Stomach (tissue), 8 donors: ENCODE measurements at regions not wholly inside any gene's neighbourhood (a gene's known extent, or its start where the extent isn't known, plus 50 kb on each side); places are given as distances from the start of the nearest gene placed in this dataset.

Experiments
- DNase-seq, 2 donors: peaks; one replicate each; pipeline versions ENCODE4 v3.0.0 to v3.0.0-alpha.2; 2013 to 2019
- H3K27ac ChIP-seq, 5 donors: fragments of 200-600 bp in 4 of 5; sonication (generic) in 4 of 5; one replicate each; pipeline ENCODE4 v1.5.1; 2013 to 2019; ENCODE audit warnings: mild to moderate bottlenecking in 1 of 5, moderate library complexity in 1 of 5
- H3K27me3 ChIP-seq, 3 donors: fragments of 200-600 bp; sonication (generic); one replicate each; pipeline ENCODE4 v1.5.1; 2017 to 2019; ENCODE audit warnings: mixed run types in 1 of 3
- H3K36me3 ChIP-seq, 4 donors: fragments of 200-600 bp; sonication (generic); 1 replicate in 3 of 4; 2 replicates in 1 of 4; pipeline ENCODE4 v1.5.1; 2016 to 2019
- H3K4me1 ChIP-seq, 4 donors: fragments of 200-600 bp; sonication (generic); one replicate each; pipeline ENCODE4 v1.5.1; 2016 to 2019
- H3K4me3 ChIP-seq, 4 donors: fragments of 200-600 bp; sonication (generic) in 3 of 4; one replicate each; pipeline ENCODE4 v1.5.1; 2016 to 2019; ENCODE audit warnings: mild to moderate bottlenecking in 1 of 4
- H3K9me3 ChIP-seq, 4 donors: fragments of 200-600 bp; sonication (generic); one replicate each; pipeline ENCODE4 v1.5.1; 2016 to 2019
- CTCF ChIP-seq, 7 experiments: fragments of 450-650 bp in 4 of 7; fragments of 200-600 bp in 3 of 7; sonication (generic) in 3 of 7; IDR thresholded peaks; one replicate each; pipeline ENCODE4 v1.5.1; 2016 to 2019; ENCODE audit warnings: antibody characterized with exemption in 7 of 7, control low read depth in 2 of 7, mild to moderate bottlenecking in 1 of 7
- EP300 ChIP-seq: sonication (generic); formaldehyde crosslinking; IDR thresholded peaks from one replicate; pipeline ENCODE4 v1.6.1; 2017; ENCODE audit warnings: antibody characterized with exemption
- POLR2A ChIP-seq, 4 donors: fragments of 450-650 bp; IDR thresholded peaks; one replicate each; pipeline ENCODE4 v1.6.1; 2016; ENCODE audit warnings: antibody characterized with exemption in 4 of 4, control low read depth in 2 of 4, mild to moderate bottlenecking in 1 of 4, moderate library complexity in 1 of 4
- POLR2AphosphoS5 ChIP-seq, 3 donors: sonication (generic); formaldehyde crosslinking; IDR thresholded peaks; one replicate each; pipeline ENCODE4 v1.6.1; 2016; ENCODE audit warnings: antibody characterized with exemption in 3 of 3
- WGBS, 5 donors: extraction: QIAGEN DNeasy Blood & Tissue Kit in 3 of 5; methylation state at CpG; one replicate each; pipeline versions ENCODE4 v1.1.5 to v1.1.7; 2013 to 2018; 5-methylcytosine and 5-hydroxymethylcytosine counted together
- intact Hi-C: fragments of 100-400 bp; cut with DNase I; formaldehyde crosslinking; loops from one replicate; pipeline ENCODE4 v1.15.1; 2023; ENCODE audit warnings: low total_unique reads
- donor health status: healthy with polysubstance abuse.
- donor health status: Bipolar disorder and iron deficiency.
- donor health status: healthy.

GRCh38 chr2:403682-404081 is 115.8 kb upstream of the ALKAL2 start:
- no peak for DNase-seq
- TF ChIP-seq POLR2AphosphoS5 (IDR thresholded peaks at IDR 0.05) (no peak), POLR2A (IDR thresholded peaks at IDR 0.05) (no peak), EP300 (no peak), CTCF (IDR thresholded peaks at IDR 0.05) (no peak)
- H3K4me1 ChIP-seq: no peaks in the 10 kb centered on the region
- H3K9me3 ChIP-seq: peaks cover 0 to 17% (median 14%) of the 10 kb centered on the region in 4 donors
- no peaks in the 10 kb centered on the region for H3K36me3 ChIP-seq
- no peak overlapping the region for H3K27ac ChIP-seq
- intact Hi-C loops: no loop called here
- no peak overlapping the region for H3K4me3 ChIP-seq
- no peaks in the 10 kb centered on the region for H3K27me3 ChIP-seq

- Histone ChIP-seq H3K27me3 (no peaks in the 10 kb centered on the region), H3K4me1 (no peaks in the 10 kb centered on the region), H3K9me3 (peaks cover 0 to 17% (median 14%) of the 10 kb centered on the region in 4 donors), H3K36me3 (no peaks in the 10 kb centered on the region), H3K4me3 (no peak overlapping the region), H3K27ac (no peak overlapping the region)
- 80 to 91% (median 86%) methylated on average over 2 to 3 of the region's 3 CpGs for WGBS, 5 donors
- intact Hi-C loops: no loop called here
- TF ChIP-seq POLR2A (IDR thresholded peaks at IDR 0.05) (no peak), EP300 (no peak), POLR2AphosphoS5 (IDR thresholded peaks at IDR 0.05) (no peak), CTCF (IDR thresholded peaks at IDR 0.05) (no peak)
- DNase-seq: no peak
Observed at GRCh38 chr2:402721-403120, 114.8 kb upstream of the ALKAL2 start.

- Histone ChIP-seq H3K4me1 (no peaks in the 10 kb centered on the region), H3K36me3 (no peaks in the 10 kb centered on the region), H3K27ac (no peak overlapping the region), H3K4me3 (no peak overlapping the region), H3K27me3 (no peaks in the 10 kb centered on the region), H3K9me3 (peaks cover 0 to 17% (median 14%) of the 10 kb centered on the region in 4 donors)
- WGBS, 5 donors: 74 to 89% (median 81%) methylated on average over 1 to 3 of the region's 3 CpGs
- no peak for DNase-seq
- TF ChIP-seq EP300: no peak
- intact Hi-C loops: no loop called here
Observed at GRCh38 chr2:402206-402605, 114.3 kb upstream of the ALKAL2 start.

- H3K27ac ChIP-seq: no peak overlapping the region
- H3K36me3 ChIP-seq: no peaks in the 10 kb centered on the region
- H3K4me1 ChIP-seq: no peaks in the 10 kb centered on the region
- no peak overlapping the region for H3K4me3 ChIP-seq
- H3K27me3 ChIP-seq: no peaks in the 10 kb centered on the region
- intact Hi-C loops: no loop called here
- DNase-seq: peak in 1 of 2 donors; percentile 52
- TF ChIP-seq POLR2AphosphoS5 (IDR thresholded peaks at IDR 0.05): no peak
- TF ChIP-seq EP300: no peak
- no peak for TF ChIP-seq CTCF (IDR thresholded peaks at IDR 0.05)
- no peak for TF ChIP-seq POLR2A (IDR thresholded peaks at IDR 0.05)
- peaks cover 0 to 17% (median 14%) of the 10 kb centered on the region in 4 donors for H3K9me3 ChIP-seq
- 67 to 78% (median 74%) methylated on average over 14 of the region's 14 CpGs for WGBS, 5 donors
Observed at GRCh38 chr2:401019-401679, 113.3 kb upstream of the ALKAL2 start.

GRCh38 chr2:397926-398325 is 110.0 kb upstream of the ALKAL2 start:
- no peak overlapping the region for H3K4me3 ChIP-seq
- intact Hi-C loops: no loop called here
- H3K36me3 ChIP-seq: no peaks in the 10 kb centered on the region
- DNase-seq: no peak
- H3K27ac ChIP-seq: no peak overlapping the region
- 90 to 93% (median 91%) methylated on average over 9 of the region's 9 CpGs for WGBS, 5 donors
- no peaks in the 10 kb centered on the region for H3K4me1 ChIP-seq
- H3K9me3 ChIP-seq: no peaks in the 10 kb centered on the region
- H3K27me3 ChIP-seq: peaks cover 0 to 9% (median 0%) of the 10 kb centered on the region in 3 donors
- TF ChIP-seq POLR2A (IDR thresholded peaks at IDR 0.05) (no peak), CTCF (IDR thresholded peaks at IDR 0.05) (no peak), EP300 (no peak), POLR2AphosphoS5 (IDR thresholded peaks at IDR 0.05) (no peak)
